Left lung (tissue), 4 donors: ENCODE measurements at regions not wholly inside any gene's neighbourhood (a gene's known extent, or its start where the extent isn't known, plus 50 kb on each side); places are given as distances from the start of the nearest gene placed in this dataset.
"Not testable (repeated sequence)": the region's sequence is repeated elsewhere in the genome, so short reads cannot be mapped to it uniquely, and the experiment has no call there.

Experiments
- ATAC-seq: fragments of 200-7000 bp; cut with Tn5 transposase; one replicate; pipeline ENCODE4 v1.9.1; 2020; ENCODE audit warnings: moderate library complexity
- DNase-seq, 4 donors: peaks; one replicate each; pipeline ENCODE4 v3.0.0-alpha.2; 2013 to 2020
- H3K27ac ChIP-seq, 2 donors: fragments of 200-600 bp; sonication (generic) in 1 of 2; one replicate each; pipeline versions ENCODE4 v1.5.0 to v1.8.0; 2020 to 2021
- H3K27me3 ChIP-seq, 2 donors: fragments of 200-600 bp; sonication (generic) in 1 of 2; one replicate each; pipeline versions ENCODE4 v1.5.0 to v1.8.0; 2020 to 2021
- H3K36me3 ChIP-seq, 2 donors: fragments of 200-600 bp; sonication (generic) in 1 of 2; one replicate each; pipeline versions ENCODE4 v1.5.0 to v1.8.0; 2020 to 2021
- H3K4me1 ChIP-seq, 2 donors: fragments of 200-600 bp; one replicate each; pipeline ENCODE4 v1.8.0; 2021
- H3K4me3 ChIP-seq, 2 donors: fragments of 200-600 bp; sonication (generic) in 1 of 2; one replicate each; pipeline versions ENCODE4 v1.5.0 to v1.8.0; 2020 to 2021; ENCODE audit warnings: mild to moderate bottlenecking in 1 of 2
- H3K9me3 ChIP-seq, 2 donors: fragments of 200-600 bp; sonication (generic) in 1 of 2; one replicate each; pipeline versions ENCODE4 v1.5.0 to v1.8.0; 2020 to 2021
- intact Hi-C, 2 donors: fragments of 100-400 bp; cut with DNase I; formaldehyde crosslinking; loops; one replicate each; pipeline versions ENCODE4 v1.11.2 to v1.14.2; 2022
- TF ChIP-seq, protein P1 (sequence below), 2 donors: fragments of 200-600 bp; sonication (generic) in 1 of 2; IDR thresholded peaks; one replicate each; pipeline versions ENCODE4 v1.5.0 to v1.8.0; 2021; ENCODE audit warnings: antibody characterized with exemption in 2 of 2
- donor health status: DM: no; HTN: yes; CAD: no.
- donor health status: DM: no; HTN: no; CAD: no.

DNA sequence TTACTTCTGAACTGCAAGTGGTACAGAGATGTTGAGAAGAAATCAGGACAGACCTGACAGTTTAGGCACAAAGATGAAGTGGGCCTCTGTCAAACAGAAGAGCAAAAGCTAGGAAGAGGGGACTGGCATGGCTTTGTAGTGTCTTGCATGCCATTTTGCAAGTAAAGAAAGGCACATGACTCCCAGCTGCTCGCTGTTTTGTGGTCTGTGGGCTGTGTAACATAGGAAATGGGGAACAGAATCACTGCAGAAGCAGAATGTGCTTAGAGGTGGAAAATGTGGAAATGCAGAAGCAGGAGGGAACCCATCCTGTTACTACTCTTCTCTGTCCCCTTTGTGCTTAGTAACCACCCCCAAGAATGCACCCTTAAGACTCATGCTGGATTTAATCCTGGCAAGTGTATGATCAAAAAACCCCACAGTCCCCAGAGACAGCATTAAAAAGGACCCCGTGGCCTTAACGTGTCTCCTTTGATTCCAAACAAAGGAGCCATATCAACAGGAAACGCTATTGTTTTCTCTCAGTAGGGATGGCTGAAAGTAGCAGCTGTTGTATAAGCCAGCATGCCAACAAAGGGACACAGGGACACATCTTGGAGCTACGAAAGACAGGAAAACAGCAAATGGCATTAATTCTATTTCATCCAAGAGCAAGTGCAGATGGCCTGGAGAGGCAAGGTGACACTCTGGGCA is 177.6 kb upstream of the GLRA2 start:
- no peak for ATAC-seq
- Histone ChIP-seq H3K4me1 (no peaks in the 10 kb centered on the region), H3K9me3 (no peaks in the 10 kb centered on the region), H3K36me3 (no peaks in the 10 kb centered on the region), H3K27ac (no peak overlapping the region), H3K4me3 (no peak overlapping the region), H3K27me3 (no peaks in the 10 kb centered on the region)
- intact Hi-C loops = no loop called here
- TF ChIP-seq, protein P1, sequence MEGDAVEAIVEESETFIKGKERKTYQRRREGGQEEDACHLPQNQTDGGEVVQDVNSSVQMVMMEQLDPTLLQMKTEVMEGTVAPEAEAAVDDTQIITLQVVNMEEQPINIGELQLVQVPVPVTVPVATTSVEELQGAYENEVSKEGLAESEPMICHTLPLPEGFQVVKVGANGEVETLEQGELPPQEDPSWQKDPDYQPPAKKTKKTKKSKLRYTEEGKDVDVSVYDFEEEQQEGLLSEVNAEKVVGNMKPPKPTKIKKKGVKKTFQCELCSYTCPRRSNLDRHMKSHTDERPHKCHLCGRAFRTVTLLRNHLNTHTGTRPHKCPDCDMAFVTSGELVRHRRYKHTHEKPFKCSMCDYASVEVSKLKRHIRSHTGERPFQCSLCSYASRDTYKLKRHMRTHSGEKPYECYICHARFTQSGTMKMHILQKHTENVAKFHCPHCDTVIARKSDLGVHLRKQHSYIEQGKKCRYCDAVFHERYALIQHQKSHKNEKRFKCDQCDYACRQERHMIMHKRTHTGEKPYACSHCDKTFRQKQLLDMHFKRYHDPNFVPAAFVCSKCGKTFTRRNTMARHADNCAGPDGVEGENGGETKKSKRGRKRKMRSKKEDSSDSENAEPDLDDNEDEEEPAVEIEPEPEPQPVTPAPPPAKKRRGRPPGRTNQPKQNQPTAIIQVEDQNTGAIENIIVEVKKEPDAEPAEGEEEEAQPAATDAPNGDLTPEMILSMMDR (IDR thresholded peaks at IDR 0.05) = no peak
- DNase-seq = no peak

DNA sequence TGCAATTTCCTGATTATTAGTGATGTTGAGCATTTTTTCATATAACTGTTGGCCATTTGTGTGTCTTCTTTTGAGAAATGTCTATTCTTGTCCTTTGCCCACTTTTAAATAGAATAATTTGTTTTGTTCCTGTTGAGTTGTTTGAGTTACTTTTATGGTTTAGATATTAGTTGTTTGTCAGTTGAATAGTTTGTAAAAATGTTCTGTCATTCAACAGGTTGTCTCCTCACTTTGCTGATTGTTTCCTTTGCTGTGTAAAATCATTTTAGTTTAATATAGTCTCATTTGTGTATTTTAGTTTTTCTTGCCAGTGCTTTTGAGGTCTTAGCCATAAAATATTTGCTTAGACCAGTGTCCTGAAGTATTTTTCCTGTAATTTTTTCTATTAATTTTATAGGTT is 181.8 kb upstream of the GLRA2 start:
- no peak for ATAC-seq
- H3K27ac ChIP-seq = no peak overlapping the region
- no peaks in the 10 kb centered on the region for H3K4me1 ChIP-seq
- intact Hi-C loops = no loop called here
- no peaks in the 10 kb centered on the region for H3K27me3 ChIP-seq
- no peaks in the 10 kb centered on the region for H3K9me3 ChIP-seq
- no peak for DNase-seq
- H3K4me3 ChIP-seq = no peak overlapping the region
- TF ChIP-seq, protein P1 (IDR thresholded peaks at IDR 0.05) = no peak
- H3K36me3 ChIP-seq = no peaks in the 10 kb centered on the region

DNA sequence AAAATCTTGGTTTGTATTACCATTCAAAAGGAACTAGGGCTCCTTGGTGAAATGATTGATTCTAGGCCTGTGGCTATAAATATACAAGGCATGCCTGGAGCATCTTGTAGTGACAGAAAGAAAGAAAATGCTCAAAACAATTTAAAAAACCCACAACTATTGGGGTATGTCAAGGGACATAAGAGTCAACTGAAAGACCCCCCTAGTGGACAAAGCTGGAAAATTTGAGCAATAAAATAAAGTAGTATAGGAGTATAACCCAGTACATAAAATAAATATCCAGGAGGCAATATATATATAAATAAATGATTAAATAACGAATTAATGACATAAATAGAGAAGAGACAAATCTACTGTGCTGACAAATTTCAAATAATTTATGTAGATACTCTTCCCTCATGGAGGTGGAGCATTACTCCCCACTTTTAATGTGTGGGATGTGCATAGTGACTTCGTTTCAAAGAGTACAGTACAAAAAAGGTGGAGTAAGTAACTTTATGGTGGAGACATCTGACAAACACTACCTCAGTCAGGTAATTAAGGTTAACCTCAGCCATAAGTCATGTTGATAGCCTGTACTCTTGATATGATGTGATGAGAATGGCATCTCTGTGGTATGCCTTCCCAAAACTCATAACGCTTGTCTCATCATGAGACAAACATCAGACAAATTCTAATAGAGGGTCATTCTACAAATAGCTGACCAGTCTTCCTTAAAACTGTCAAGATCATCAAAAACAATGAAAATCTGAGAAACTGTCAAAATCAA is 185.0 kb upstream of the GLRA2 start:
- TF ChIP-seq, protein P1 (IDR thresholded peaks at IDR 0.05) = no peak
- DNase-seq = no peak
- Histone ChIP-seq H3K4me1 (no peaks in the 10 kb centered on the region), H3K36me3 (no peaks in the 10 kb centered on the region), H3K9me3 (no peaks in the 10 kb centered on the region), H3K27me3 (no peaks in the 10 kb centered on the region), H3K4me3 (no peak overlapping the region), H3K27ac (no peak overlapping the region)
- intact Hi-C loops = no loop called here
- no peak for ATAC-seq

DNA sequence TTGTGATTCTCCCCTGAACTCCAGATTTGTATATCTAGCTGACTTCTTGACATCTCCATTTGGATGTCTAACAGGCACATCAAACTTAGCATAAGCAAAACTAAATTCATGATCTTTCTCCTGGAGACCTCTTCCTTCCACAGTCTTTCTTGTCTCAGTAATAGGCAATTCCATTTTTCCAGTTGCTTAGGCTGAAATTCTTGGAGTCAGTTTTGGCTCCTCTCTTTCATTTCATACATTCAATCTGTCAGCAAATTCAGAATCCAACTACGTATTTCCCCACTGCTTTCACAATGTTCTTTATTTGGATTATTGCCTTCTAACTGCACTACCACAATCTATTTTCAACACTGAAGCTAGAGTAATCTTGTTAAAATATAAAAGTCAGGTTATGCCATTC is 219.9 kb upstream of the GLRA2 start:
- no peaks in the 10 kb centered on the region for H3K4me1 ChIP-seq
- no peak overlapping the region for H3K27ac ChIP-seq
- ATAC-seq = no peak
- no peaks in the 10 kb centered on the region for H3K9me3 ChIP-seq
- TF ChIP-seq, protein P1 (IDR thresholded peaks at IDR 0.05) = no peak
- peak in 2 of 4 donors; percentile 46 to 56 for DNase-seq
- no peak overlapping the region for H3K4me3 ChIP-seq
- no peaks in the 10 kb centered on the region for H3K27me3 ChIP-seq
- no peaks in the 10 kb centered on the region for H3K36me3 ChIP-seq
- intact Hi-C loops = no loop called here

DNA sequence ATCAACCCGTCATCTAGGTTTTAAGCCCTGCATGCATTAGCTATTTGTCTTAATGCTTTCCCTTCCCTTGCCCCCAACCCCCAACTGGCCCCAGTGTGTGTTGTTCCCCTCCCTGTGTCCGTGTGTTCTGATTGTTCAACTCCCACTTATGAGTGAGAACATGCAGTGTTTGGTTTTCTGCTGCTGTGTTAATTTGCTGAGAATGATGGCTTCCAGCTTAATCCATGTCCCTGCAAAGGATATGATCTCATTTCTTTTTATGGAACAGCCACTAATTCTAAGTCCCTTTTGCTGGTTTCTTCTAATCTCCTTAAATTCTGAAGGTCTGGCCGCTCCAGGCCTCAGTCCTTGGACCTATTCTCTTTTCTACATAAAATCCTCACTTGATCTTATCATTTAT is 220.4 kb upstream of the GLRA2 start:
- H3K36me3 ChIP-seq, ATAC-seq, H3K27ac ChIP-seq, H3K4me3 ChIP-seq, H3K4me1 ChIP-seq, H3K9me3 ChIP-seq, intact Hi-C loops, H3K27me3 ChIP-seq: not testable (repeated sequence)
- peak in 2 of 4 donors; percentile 14 to 42 for DNase-seq
